ENCODE measurements at regions not wholly inside any gene's neighbourhood (a gene's known extent, or its start where the extent isn't known, plus 50 kb on each side); places are given as distances from the start of the nearest gene placed in this dataset.

DNA sequence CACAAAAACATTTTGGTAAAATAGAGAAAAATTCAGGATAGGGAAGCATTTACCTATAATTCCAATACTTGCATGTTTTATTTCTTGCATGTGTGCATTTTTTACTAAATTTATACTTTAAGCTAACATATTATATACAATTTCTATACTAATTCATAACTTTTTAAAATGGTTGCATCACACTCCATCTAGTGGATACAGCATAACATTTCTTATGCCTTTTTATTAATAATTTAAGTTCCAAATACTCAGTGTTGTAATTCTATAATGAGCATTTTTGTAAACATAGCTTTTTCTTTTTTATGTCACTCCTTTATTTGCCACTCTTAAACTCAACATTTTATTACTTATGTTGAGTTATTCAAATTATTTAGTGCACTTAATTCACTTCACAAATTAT is 477.7 kb downstream of the ZBBX start:
- H3K4me3 ChIP-seq (ENCODE audit: low read depth, low read length) = no peak overlapping the region
- TF ChIP-seq, protein P1, sequence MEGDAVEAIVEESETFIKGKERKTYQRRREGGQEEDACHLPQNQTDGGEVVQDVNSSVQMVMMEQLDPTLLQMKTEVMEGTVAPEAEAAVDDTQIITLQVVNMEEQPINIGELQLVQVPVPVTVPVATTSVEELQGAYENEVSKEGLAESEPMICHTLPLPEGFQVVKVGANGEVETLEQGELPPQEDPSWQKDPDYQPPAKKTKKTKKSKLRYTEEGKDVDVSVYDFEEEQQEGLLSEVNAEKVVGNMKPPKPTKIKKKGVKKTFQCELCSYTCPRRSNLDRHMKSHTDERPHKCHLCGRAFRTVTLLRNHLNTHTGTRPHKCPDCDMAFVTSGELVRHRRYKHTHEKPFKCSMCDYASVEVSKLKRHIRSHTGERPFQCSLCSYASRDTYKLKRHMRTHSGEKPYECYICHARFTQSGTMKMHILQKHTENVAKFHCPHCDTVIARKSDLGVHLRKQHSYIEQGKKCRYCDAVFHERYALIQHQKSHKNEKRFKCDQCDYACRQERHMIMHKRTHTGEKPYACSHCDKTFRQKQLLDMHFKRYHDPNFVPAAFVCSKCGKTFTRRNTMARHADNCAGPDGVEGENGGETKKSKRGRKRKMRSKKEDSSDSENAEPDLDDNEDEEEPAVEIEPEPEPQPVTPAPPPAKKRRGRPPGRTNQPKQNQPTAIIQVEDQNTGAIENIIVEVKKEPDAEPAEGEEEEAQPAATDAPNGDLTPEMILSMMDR (IDR thresholded peaks at IDR 0.05; ENCODE audit: low read depth, low read length, missing control alignments) = no peak
- in situ Hi-C loops (cut with HindIII; ENCODE audit: low sequenced_read_pairs) = no loop called here
- DNase-seq (ENCODE audit: low read depth) = no peak

DNA sequence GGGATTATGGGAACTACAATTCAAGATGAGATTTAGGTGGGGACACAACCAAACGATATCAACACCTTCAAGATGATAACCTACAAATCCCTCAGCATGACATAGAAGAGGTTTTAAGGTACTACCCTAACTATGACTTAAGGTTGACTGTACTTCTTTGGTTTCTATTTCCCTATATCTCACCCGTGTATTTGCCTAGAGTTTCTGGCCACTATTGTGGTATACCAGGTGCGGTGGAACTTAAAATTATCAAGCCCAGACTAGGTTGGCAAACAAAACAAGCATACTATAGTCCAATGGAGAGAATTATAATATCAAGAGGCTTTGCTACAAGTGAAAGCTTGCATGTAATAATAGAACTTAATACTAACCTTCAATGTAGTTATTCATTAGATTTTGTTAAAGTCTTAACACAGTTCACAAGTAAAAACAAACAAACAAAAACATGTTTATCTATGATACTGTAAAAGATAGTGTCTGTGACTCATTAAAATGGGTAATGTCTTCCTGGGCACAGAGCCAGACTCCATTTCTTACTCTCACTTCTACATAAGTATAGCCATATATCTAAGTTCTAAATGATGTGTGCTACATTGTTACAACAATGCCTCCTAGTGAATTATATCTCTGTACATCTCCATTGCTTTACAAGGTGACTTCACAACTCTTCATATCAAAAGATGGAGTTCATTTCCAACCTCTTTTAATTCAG is 479.1 kb downstream of the ZBBX start:
- in situ Hi-C loops (cut with HindIII; ENCODE audit: low sequenced_read_pairs) = no loop called here
- DNase-seq (ENCODE audit: low read depth) = no peak
- TF ChIP-seq, protein P1 (IDR thresholded peaks at IDR 0.05; ENCODE audit: low read depth, low read length, missing control alignments) = no peak
- no peak overlapping the region for H3K4me3 ChIP-seq (ENCODE audit: low read depth, low read length)

DNA sequence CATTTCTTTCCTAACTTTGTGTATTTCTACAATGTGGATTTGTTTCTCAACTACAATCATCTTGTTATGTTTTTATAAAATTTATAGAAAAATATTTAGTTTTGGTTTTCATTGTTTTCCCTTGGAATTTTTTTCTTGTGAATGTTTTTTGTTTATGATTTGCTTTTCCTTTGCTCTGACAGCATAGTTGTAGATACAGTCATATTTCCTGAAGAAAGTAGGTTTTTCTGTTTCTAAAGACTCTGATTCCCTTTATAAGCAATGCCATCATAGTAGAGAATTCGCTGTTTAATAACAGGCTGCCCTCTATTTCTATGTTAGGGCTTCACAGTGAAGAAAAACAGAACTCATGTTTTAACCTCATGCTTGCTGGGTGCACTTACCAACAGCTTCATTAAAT is 482.3 kb downstream of the ZBBX start:
- no peak overlapping the region for H3K4me3 ChIP-seq (ENCODE audit: low read depth, low read length)
- TF ChIP-seq, protein P1 (IDR thresholded peaks at IDR 0.05; ENCODE audit: low read depth, low read length, missing control alignments) = no peak
- in situ Hi-C loops (cut with HindIII; ENCODE audit: low sequenced_read_pairs) = no loop called here
- DNase-seq (ENCODE audit: low read depth) = no peak

DNA sequence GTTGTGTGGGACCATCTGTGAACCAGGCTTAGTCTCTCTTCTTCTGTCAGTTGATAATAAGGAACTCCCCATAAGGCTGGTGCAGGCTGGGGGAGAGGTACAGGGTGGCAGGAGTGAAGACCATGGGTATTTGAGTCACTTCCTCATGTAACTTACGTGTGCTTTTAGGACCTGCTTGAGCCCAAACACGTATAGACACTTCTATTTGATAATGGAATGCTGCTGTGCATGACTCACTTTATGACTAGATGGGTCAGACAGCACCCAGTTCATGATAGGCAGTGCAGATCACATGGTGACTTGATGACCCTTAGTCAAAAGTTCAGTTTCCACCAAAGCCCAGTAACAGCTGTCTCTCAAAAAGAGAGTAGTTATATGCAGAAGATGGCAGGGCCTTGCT is 490.9 kb downstream of the ZBBX start:
- in situ Hi-C loops (cut with HindIII; ENCODE audit: low sequenced_read_pairs) = no loop called here
- no peak for DNase-seq (ENCODE audit: low read depth)
- TF ChIP-seq, protein P1 (IDR thresholded peaks at IDR 0.05; ENCODE audit: low read depth, low read length, missing control alignments) = no peak
- H3K4me3 ChIP-seq (ENCODE audit: low read depth, low read length) = no peak overlapping the region

DNA sequence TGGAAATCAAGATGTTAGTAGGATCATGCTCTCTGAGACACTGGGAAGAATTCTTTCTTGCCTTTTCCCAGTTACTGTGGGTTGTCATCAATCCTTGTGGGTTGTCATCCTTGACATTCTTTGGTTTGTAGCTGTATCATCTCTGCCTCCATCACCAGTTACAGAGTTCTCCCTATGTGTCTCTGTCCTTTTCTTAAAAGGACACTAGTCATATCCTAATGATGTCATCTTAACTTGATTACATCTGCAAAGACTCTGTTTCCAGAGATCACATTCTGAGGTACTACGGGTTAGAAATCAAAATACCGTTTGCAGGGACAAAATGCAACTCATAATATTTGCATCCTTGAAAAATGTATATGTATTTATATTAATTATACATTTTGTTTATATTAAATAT is 500.4 kb downstream of the ZBBX start:
- H3K4me3 ChIP-seq (ENCODE audit: low read depth, low read length) = no peak overlapping the region
- TF ChIP-seq, protein P1 (IDR thresholded peaks at IDR 0.05; ENCODE audit: low read depth, low read length, missing control alignments) = no peak
- no peak for DNase-seq (ENCODE audit: low read depth)
- in situ Hi-C loops (cut with HindIII; ENCODE audit: low sequenced_read_pairs) = no loop called here

DNA sequence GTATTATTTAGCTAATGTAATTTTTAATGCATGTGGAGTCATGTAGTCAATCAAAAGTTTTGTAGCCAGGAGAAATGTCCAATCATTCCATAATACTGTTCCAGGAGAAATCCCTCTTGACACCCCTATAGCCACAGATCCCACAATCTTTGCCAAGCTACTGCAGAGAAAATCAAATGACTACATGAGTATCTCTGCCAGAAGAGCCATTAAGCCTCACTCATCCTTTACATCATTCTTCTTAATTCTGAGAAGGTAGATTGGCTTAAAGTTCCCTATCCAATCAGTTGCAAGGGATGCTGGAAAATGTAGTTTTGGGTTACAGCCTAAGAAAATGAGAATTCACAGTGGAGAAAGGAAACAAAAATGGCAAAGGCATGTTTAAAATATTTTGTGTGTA is 502.1 kb downstream of the ZBBX start:
- in situ Hi-C loops (cut with HindIII; ENCODE audit: low sequenced_read_pairs) = no loop called here

More for the DNA sequence above, 502.1 kb downstream of the ZBBX start:
- DNase-seq (ENCODE audit: low read depth) = no peak
- no peak overlapping the region for H3K4me3 ChIP-seq (ENCODE audit: low read depth, low read length)
- TF ChIP-seq, protein P1 (IDR thresholded peaks at IDR 0.05; ENCODE audit: low read depth, low read length, missing control alignments) = no peak
